Lower lobe of right lung (tissue), 2 donors: ENCODE measurements at regions not wholly inside any gene's neighbourhood (a gene's known extent, or its start where the extent isn't known, plus 50 kb on each side); places are given as distances from the start of the nearest gene placed in this dataset.
"Not testable (repeated sequence)": the region's sequence is repeated elsewhere in the genome, so short reads cannot be mapped to it uniquely, and the experiment has no call there.

ENCODE experiments used
- ATAC-seq, 2 donors: fragments of 200-7000 bp; cut with Tn5 transposase; one replicate each; pipeline ENCODE4 v1.9.1; 2020 to 2022; ENCODE audit warnings: mild to moderate bottlenecking in 2 of 2, moderate library complexity in 2 of 2
- DNase-seq: peaks from one replicate; pipeline ENCODE4 v3.0.0-alpha.2; 2020
- H3K27ac ChIP-seq: fragments of 200-600 bp; one replicate; pipeline ENCODE4 v1.8.0; 2022
- H3K27me3 ChIP-seq: fragments of 200-600 bp; one replicate; pipeline ENCODE4 v1.8.0; 2022; ENCODE audit warnings: low read depth
- H3K36me3 ChIP-seq: fragments of 200-600 bp; one replicate; pipeline ENCODE4 v1.8.0; 2022; ENCODE audit warnings: mild to moderate bottlenecking
- H3K4me1 ChIP-seq: fragments of 200-600 bp; one replicate; pipeline ENCODE4 v1.8.0; 2022
- H3K4me3 ChIP-seq: fragments of 200-600 bp; one replicate; pipeline ENCODE4 v1.8.0; 2022; ENCODE audit warnings: mild to moderate bottlenecking
- H3K9me3 ChIP-seq: fragments of 200-600 bp; one replicate; pipeline ENCODE4 v1.8.0; 2022
- CTCF ChIP-seq: fragments of 200-600 bp; IDR thresholded peaks from one replicate; pipeline ENCODE4 v1.8.0; 2022; ENCODE audit warnings: antibody characterized with exemption, mild to moderate bottlenecking
- intact Hi-C: fragments of 100-400 bp; cut with DNase I; formaldehyde crosslinking; loops from one replicate; pipeline ENCODE4 v1.11.0; 2022
- donor health status: DM: no; HTN: yes; CAD: no; lungs with severe emphysema.

- TF ChIP-seq CTCF, result no peak
- no peak for DNase-seq
- H3K36me3 ChIP-seq, result no peaks in the 10 kb centered on the region
- H3K27ac ChIP-seq, result no peak overlapping the region
- no peaks in the 10 kb centered on the region for H3K9me3 ChIP-seq
- H3K27me3 ChIP-seq, result no peaks in the 10 kb centered on the region
- intact Hi-C loops, result no loop called here
- no peaks in the 10 kb centered on the region for H3K4me1 ChIP-seq
- no peak for ATAC-seq
- H3K4me3 ChIP-seq, result no peak overlapping the region
Measured at GRCh38 chr13:83088858-83089257, 793.4 kb downstream of the SLITRK1 start.

DNA sequence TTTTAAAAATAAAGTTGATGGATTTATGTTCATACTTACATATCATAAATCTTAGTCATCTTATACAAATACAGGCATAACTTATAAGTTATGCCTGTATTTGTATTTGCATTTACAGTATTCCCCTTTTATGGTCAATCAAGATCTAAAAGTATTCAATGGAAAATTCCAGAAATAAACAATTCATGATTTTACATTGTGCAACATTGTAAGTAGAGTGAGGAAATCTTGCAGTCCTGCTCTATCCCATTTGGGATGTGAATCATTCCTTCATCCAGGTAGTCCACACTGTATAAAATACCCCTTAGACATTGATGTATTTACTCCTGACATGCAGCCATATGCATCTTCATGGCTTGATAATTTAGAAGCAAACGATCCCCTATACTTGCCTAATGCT, 795.3 kb downstream of the SLITRK1 start:
- TF ChIP-seq CTCF, result no peak
- H3K9me3 ChIP-seq, result no peaks in the 10 kb centered on the region
- intact Hi-C loops, result no loop called here
- ATAC-seq (no peak), DNase-seq (no peak)
- no peak overlapping the region for H3K27ac ChIP-seq
- H3K27me3 ChIP-seq, result no peaks in the 10 kb centered on the region
- H3K4me1 ChIP-seq, result no peaks in the 10 kb centered on the region
- H3K4me3 ChIP-seq, result no peak overlapping the region
- H3K36me3 ChIP-seq, result no peaks in the 10 kb centered on the region

GRCh38 chr13:83086088-83086487, 796.2 kb downstream of the SLITRK1 start:
- Histone ChIP-seq H3K9me3 (no peaks in the 10 kb centered on the region), H3K36me3 (no peaks in the 10 kb centered on the region), H3K27me3 (no peaks in the 10 kb centered on the region), H3K27ac (no peak overlapping the region), H3K4me1 (no peaks in the 10 kb centered on the region), H3K4me3 (no peak overlapping the region)
- ATAC-seq (no peak), DNase-seq (no peak)
- no peak for TF ChIP-seq CTCF
- intact Hi-C loops, result no loop called here

DNA sequence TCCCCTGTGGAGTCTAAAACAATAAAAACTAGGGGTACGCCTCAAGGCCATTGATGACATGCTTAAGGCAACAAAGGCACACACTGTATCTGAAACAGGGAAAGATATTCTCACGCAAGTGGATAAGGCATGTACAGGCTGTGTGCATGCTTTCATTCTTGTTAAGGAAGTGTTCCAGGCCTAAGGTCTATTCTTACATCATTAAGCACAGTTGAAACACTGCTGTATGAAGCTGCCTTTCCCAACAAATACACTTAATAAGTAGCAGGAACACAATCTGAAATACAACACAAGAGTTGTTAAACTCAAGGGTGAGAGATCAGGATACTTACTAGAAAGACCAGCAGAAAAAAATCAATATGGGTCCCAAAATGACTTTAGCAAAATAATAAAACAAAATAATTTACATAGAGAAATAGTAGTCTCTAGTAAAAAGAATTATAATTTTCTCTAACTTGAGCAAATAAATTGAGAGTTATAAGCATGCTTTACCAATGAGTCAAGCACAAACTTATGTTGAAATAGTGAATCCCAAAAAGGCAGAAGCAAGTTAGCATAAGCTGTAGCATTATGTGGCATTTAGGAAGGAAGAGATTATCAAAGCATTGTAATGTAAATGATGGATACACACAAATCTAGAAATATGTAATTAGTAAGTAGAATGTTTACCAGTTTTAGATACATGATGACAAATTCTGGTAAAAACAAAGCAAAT, 796.9 kb downstream of the SLITRK1 start:
- DNase-seq (no peak), ATAC-seq (no peak)
- TF ChIP-seq CTCF, result no peak
- Histone ChIP-seq H3K27me3 (no peaks in the 10 kb centered on the region), H3K4me3 (no peak overlapping the region), H3K36me3 (no peaks in the 10 kb centered on the region), H3K9me3 (no peaks in the 10 kb centered on the region), H3K4me1 (no peaks in the 10 kb centered on the region), H3K27ac (no peak overlapping the region)
- intact Hi-C loops, result no loop called here

- intact Hi-C loops, result no loop called here
- no peaks in the 10 kb centered on the region for H3K4me1 ChIP-seq
- ATAC-seq, result no peak
Measured at GRCh38 chr13:83077499-83077898, 804.8 kb downstream of the SLITRK1 start.

DNA sequence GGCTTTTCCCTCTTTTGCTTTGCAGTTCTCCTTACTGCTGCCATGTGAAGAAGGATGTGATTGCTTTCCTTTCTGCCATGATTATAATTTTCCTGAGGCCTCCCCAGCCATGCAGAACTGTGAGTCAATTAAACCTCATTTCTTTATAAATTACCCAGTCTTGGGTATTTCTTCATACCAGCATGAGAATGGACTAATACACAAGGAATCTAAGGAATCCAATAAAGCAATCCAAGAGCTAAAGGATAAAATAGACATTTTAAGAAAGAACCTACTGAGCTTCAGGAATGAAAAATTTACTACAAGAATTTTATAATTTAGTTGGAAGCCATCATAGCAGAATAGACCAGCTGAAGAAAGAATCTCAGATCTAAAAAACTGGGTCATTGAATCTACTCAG, 808.3 kb downstream of the SLITRK1 start:
- DNase-seq, H3K27ac ChIP-seq, H3K9me3 ChIP-seq, H3K36me3 ChIP-seq, intact Hi-C loops, H3K4me1 ChIP-seq, H3K27me3 ChIP-seq, H3K4me3 ChIP-seq, ATAC-seq: not testable (repeated sequence)

More at GRCh38 chr13:83077499-83077898, 804.8 kb downstream of the SLITRK1 start:
- H3K27ac ChIP-seq, result no peak overlapping the region
- no peaks in the 10 kb centered on the region for H3K27me3 ChIP-seq
- no peak for DNase-seq
- no peak overlapping the region for H3K4me3 ChIP-seq
- no peaks in the 10 kb centered on the region for H3K9me3 ChIP-seq
- no peak for TF ChIP-seq CTCF
- H3K36me3 ChIP-seq, result no peaks in the 10 kb centered on the region
